ENCODE measurements at regions not wholly inside any gene's neighbourhood (a gene's known extent, or its start where the extent isn't known, plus 50 kb on each side); places are given as distances from the start of the nearest gene placed in this dataset.

DNA sequence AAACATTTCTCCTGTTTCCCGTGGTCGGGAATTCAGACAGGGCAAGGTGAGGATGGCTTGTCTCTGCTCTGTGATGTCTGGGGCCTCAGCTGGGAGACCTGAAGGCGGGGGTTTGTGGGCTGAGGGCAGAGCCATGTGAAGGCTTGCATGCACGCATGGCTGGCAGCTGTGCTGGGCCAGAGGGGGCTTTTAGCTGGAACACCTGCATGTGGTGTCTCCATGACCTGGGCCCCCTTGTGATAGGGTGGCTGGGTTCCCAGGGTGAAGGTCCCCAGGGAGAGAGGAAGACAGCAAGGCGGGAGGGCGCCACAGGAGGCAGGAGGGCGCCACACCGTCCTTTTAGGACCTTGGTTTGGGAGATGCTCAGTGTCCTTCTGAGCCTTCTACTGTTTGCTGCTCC lies 101.6 kb upstream of the PRR23E start:
- DNase-seq = no peak

- DNase-seq = no peak
Observed at GRCh38 chr3:127092368-127092767, 100.6 kb upstream of the PRR23E start.

- DNase-seq = no peak
Observed at GRCh38 chr3:127092776-127093175, 100.2 kb upstream of the PRR23E start.

DNA sequence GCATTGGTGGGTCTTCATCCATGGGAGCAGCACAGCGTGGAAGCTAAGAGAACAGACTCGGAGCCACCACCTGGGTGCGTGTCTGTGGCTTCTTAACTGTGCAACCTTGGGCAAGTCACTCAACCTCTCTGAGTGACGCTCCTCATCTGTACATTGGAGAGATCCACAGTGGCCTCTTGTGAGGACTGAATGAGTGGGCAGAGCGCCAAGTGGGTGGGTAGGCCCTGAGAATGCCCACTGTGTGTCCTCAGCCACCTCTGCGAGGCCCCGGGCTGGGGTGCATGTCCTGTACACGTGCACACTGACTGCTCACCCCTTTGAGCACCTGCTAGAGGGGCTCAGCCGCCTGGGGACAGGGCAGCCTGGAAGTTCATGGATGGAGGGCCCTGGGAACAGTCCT lies 99.6 kb upstream of the PRR23E start:
- no peak for DNase-seq

- DNase-seq = no peak
Observed at GRCh38 chr3:127095774-127096173, 97.2 kb upstream of the PRR23E start.

- no peak for DNase-seq
Observed at GRCh38 chr3:127096256-127097071, 96.5 kb upstream of the PRR23E start.

- no peak for DNase-seq
Observed at GRCh38 chr3:127097072-127097405, 95.9 kb upstream of the PRR23E start.

DNA sequence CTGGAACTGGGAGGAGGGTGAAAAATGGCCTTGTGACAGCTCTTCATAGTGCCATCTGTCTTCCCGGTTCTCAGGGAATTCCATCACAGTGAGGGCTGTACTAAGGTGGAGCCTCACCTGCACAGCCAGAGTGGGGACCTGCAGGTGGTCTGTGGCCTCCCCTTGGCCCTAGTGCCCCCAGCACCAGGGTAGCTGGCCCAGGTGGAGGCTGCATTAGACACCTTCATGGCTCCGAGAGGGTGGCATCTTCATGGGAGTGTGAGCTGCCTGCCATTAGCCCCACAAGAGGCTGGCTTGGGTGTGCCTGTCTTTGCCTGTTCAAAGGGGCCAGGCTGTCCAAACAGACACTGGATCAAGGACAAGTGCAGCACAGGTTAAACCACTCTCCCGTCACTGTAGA lies 95.5 kb upstream of the PRR23E start:
- no peak for DNase-seq

GRCh38 chr3:127099982-127100381 lies 92.9 kb upstream of the PRR23E start:
- DNase-seq = no peak

DNA sequence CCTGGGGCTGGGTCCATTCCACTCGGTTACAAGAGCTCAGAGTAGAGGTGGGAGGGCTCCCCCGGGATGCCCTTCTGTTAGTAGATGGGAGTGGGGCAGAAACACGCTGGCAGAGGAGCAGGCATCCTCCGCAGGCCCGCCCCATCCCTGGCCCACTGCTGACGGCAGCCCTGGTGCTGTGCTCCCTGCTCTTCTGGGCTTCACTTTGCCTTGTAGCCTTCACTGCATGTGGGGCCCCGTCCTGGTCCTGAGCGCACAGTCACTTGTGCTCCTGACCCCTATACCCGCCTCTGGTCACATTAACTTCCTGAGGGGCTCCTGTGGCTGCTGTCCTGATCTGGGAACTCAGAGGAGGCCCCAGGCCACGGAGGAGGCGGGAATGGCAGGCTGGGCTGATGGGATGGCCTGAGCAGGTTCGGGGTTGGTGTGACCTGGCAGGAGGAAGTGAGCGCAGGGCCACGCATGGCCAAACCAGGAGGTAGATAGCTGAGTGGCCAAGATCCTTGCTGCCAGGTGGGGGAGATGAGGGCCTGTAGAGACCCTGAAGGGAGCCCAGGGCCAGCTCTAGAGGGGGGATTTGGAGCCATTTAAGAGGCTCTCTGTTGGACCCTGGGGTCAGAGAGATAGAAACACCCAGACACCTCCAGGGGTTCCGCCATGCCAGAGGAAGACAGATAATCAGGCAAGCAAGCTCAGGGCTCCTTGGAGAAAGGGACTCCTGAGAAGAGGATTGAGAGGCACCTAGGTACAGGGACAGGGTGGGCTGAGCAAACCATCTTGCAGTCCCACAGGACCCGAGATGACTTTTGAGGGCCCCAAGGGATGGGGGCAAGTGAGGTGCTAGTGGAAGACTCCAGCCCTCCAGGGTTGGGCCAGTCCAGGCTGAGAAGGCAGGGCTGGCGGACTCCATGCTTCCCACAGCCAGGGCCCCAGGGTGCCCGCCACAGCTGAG lies 92.2 kb upstream of the PRR23E start:
- DNase-seq = no peak

DNA sequence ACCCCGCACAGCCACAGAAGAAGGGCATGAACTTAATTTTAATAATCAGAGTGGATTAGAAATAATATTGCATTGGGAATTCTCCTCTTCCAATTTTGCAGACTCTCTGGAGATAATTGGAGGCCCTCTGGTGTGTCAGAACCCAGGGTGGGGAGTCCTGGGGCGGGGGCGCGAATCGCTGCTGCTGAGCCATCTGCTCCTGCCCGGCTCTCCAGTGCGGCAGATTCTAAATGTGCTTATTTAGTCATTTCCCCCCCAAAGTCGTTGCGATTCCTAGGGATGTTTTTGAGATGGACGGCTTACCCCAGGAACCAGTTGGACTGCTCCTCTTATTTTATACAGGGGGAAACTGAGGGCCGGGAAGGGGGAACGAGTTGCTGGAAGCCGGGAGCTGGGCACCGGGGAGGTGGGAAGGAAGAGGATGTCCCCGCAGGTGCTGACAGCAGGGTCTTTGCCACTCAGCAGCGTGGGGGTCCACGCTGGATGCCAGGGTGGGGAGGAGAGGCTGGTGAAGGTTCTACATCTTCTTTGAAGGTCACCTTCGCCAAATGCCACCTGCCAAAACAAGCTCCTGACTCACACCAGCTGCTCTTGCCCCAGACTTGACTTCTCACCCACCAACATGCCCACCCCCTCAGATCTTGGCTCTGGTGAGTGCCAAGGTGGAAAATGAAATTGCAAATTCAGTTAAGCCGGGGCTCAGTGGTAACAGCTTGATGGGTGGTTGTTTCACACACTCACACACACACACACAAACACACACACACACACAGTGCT lies 91.3 kb upstream of the PRR23E start:
- no peak for DNase-seq

GRCh38 chr3:127102188-127102520 lies 90.8 kb upstream of the PRR23E start:
- DNase-seq = no peak

DNA sequence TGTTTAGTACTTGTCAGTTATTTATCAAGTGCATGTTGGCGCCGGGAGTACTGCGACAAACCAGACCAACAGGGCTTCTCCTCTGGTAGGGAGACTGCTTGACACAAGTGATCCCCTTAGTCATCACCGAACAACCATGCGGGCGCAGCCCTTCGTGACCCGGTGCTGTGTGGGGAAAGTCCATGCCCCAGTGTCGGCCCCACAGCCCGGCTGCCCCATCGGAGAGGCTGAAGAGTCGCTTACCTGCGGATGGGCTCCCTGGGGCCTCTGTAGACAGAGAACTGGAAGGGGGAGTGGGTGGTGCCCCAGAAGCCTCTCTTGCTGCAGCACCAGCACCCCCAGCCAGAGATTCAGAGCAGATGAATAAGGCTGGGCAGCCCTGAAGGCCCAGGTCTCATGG lies 90.3 kb upstream of the PRR23E start:
- no peak for DNase-seq

DNA sequence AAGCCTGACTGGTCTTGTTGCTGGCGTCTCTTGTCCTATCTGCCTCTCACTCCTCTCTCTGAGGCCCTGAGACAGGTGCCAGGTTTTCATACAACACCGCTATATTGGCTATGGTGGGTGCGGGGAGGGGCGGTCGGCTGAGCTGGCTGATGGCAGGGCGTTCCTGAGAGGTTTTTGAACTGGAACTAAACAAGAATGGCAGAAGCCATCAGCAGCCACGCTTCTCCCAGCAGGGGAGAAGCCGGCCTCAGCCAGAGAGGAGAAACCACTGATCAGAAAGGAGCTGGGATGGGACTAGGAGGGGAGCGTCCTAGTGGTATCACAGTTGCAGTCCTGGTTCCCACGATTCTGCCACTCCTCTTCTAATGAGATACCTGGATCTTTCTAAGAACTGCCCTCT lies 89.9 kb upstream of the PRR23E start:
- no peak for DNase-seq

- no peak for DNase-seq
Observed at GRCh38 chr3:127104586-127104985, 88.3 kb upstream of the PRR23E start.

- no peak for DNase-seq
Observed at GRCh38 chr3:127105587-127105986, 87.3 kb upstream of the PRR23E start.

- DNase-seq = no peak
Observed at GRCh38 chr3:127106053-127106452, 86.9 kb upstream of the PRR23E start.

GRCh38 chr3:127106456-127106855 lies 86.5 kb upstream of the PRR23E start:
- DNase-seq = no peak

DNA sequence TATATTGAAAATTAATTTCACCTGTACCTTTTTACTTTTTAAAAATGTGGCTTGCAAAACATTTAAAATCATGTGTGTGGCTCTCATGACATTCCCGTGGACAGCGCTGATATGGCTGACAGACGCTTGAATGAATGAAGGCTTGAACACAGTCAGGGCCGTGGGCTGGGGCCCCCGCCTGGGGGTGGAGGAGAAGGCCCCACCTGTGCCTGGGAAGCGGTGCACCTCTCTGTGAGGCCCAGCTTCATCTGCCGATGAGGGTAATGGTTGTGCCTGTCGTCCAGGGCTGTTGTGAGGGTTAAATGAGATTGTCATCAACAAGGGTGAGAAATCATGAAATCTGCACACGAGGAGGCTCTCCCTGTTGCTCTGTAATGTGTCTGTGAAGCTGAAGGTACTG lies 85.9 kb upstream of the PRR23E start:
- no peak for DNase-seq

- no peak for DNase-seq
Observed at GRCh38 chr3:127107491-127108375, 85.2 kb upstream of the PRR23E start.

- no peak for DNase-seq
Observed at GRCh38 chr3:127108796-127109195, 84.1 kb upstream of the PRR23E start.

DNA sequence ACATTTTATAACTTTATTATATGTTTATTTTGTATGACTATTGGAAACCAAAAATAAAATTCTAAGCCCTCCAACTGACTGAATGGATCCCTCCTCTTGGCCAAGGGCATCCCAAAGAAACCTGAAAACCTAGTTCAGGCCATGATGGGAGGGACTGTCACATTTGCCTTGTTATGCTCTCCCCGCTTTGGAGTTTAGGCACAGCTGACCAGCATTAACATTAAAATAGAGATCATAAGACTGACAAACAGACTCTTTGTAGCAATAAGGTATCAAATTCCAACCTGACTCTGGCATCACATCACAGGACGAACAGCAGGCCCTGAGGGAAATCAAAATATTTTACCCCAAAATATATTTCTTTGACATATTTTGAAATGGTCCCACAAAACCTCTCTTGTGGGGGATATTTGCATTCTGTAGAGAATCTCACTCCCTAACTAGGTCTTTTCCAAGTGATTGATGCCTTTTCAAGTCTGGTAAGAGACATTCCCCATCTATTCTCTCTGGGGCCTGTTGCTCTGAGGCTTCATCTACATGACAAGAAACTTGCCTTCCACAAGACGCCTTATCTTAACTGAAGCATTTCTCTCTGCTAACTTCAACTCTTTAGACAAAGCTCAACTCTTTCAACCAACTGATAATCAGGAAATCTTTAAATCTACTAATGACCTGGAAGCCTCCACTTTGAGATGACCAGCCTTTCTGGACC lies 81.8 kb upstream of the PRR23E start:
- DNase-seq = no peak
